GM12873 (cell line): ENCODE measurements at regions not wholly inside any gene's neighbourhood (a gene's known extent, or its start where the extent isn't known, plus 50 kb on each side); places are given as distances from the start of the nearest gene placed in this dataset.

ENCODE experiments used
- TF ChIP-seq, protein P1 (sequence below): IDR thresholded peaks from 2 replicates; pipeline ENCODE4 v1.5.1; 2012; ENCODE audit warnings: low read depth, mild to moderate bottlenecking, moderate library complexity, low read length, control low read depth; ENCODE audit not compliant: insufficient read depth; ENCODE audit errors: missing control alignments

DNA sequence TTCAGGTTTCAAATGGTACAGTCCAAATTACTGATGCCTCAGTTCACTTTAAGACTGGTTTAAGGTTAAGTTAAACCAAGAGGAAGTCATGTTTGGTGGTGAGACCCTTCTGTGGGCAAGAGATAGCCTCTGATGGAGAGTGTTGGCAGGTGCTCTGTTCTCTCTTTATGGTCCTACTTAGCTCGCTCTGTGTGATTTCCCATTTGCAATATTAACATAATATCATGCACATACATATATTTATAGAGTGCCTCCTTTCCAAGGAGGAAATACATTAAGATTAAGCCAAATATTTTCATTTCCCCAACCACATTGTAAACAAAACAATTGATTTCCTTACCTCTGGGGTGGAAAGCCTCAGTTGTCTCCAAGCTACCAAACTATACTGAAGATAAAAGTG lies 222.4 kb downstream of the PIK3C3 start:
- TF ChIP-seq, protein P1, sequence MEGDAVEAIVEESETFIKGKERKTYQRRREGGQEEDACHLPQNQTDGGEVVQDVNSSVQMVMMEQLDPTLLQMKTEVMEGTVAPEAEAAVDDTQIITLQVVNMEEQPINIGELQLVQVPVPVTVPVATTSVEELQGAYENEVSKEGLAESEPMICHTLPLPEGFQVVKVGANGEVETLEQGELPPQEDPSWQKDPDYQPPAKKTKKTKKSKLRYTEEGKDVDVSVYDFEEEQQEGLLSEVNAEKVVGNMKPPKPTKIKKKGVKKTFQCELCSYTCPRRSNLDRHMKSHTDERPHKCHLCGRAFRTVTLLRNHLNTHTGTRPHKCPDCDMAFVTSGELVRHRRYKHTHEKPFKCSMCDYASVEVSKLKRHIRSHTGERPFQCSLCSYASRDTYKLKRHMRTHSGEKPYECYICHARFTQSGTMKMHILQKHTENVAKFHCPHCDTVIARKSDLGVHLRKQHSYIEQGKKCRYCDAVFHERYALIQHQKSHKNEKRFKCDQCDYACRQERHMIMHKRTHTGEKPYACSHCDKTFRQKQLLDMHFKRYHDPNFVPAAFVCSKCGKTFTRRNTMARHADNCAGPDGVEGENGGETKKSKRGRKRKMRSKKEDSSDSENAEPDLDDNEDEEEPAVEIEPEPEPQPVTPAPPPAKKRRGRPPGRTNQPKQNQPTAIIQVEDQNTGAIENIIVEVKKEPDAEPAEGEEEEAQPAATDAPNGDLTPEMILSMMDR, result no peak

DNA sequence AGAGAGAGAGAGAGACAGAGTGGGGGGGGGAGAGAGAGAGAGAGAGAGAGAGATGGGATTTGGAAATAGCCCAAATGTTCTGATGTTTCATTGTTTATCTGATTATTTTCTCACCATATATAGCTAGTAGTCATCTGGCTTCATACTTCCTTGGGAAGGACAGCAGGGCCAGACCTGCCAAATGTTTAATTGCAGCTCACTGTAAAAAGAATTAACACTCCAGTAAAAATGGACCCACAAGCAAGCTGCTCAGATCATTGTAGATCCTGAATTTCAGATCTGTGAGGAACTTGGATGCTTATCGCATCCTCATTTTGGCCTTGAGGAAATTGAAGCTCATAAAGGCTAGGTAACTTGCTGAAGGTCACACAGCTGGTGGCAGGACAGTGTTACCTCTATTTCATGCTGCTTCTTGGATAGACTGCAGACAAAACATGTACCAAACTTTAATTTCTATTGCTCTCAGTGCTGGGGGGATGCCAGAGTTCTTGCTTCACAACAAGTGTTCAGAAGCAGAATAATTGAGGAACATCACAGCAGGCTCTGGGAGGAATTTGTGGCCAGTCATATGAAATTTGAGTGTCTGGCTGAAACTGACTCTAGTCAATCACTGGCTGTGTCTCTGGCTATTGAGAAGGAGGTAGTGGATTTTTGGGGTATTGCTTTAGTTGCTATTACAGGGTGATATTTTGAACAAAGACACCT lies 223.5 kb downstream of the PIK3C3 start:
- TF ChIP-seq, protein P1, result no peak

DNA sequence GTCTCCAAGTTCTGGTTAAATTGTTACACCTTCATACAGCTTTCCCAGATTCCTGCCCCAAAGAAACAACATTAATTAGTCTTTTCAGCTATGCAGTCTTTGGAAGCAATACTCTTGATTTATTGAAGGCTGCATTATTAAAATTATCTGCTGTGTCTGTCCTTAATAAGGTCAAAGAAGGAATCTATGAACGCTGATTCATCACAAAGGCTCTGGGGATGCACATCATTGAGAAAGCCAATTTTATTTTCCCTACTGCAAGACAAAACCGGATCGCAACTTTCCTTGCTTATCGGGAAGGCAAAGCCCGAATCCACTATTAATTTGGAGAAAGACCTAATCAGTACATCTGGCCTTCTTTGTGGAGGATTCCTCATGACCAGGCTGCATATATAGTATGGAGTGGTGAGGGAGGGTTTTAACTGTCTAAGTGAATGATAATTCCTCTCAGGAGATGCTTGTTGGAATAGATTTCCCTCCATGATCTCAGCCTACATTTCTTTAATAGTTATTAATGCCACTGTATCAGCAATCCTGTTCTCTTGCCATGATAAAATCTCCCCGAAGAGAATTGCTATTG lies 224.6 kb downstream of the PIK3C3 start:
- TF ChIP-seq, protein P1, result no peak

DNA sequence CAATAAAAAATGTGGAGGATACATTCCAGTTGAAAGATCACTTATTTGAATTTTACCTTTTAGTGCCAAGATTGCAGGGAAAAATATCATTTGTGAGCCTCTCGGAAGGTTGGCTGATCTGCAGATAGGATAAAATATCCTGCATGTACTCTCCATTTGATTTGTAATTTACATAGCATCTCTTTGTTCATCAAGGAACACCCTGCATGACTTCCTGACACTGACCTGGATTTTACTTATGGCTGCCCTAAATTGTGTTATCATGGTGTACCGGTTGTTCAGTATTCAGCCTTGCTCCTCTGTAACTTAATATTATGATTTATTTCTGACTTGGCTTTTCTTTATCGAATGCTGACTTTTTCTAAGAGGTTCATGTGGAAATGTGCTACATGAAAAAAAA lies 226.4 kb downstream of the PIK3C3 start:
- TF ChIP-seq, protein P1, result no peak

DNA sequence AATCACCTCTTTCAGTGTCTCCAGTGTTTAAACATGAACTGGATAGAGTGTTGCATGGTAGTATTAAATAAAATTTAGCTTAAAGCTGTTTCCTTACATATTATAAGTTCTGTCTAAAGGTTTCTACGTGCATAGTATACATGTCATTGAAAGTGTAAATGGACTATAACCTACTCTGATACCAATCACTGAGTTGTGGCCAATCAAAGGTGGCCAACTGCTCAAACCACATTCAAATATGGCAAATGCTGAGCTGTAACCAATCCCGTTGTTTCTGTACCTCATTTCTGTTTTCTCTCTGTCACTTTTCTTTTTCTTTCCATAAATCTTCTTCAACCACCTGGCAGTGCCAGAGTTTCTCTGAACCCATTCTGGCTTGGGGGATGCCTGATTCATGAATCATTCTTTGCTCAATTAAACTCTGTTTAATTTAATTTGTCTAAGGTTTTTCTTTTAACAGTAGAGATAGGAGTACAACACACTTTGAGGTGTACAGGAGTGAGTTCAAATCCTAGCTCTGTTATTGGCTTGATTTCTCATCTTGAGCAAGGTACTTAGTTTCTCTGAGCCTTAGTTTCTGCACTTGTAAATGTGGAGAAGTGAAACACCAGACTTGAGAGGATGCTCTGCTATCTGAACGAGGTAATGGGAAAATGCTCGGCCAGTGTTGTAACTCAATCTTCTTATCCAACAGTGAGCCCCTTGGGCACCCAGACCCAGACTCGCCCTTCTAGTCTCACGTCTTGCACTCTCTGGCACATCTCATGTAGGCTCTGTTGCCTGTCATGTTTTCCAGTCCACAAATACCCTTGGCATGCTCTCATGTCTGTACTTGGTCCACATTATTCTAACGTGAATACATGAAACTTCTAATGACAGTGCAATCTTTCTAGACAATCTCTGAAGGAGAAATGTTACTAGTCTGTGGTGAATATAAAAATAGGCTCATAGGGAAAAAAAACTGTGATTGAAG lies 228.0 kb downstream of the PIK3C3 start:
- TF ChIP-seq, protein P1, result no peak

DNA sequence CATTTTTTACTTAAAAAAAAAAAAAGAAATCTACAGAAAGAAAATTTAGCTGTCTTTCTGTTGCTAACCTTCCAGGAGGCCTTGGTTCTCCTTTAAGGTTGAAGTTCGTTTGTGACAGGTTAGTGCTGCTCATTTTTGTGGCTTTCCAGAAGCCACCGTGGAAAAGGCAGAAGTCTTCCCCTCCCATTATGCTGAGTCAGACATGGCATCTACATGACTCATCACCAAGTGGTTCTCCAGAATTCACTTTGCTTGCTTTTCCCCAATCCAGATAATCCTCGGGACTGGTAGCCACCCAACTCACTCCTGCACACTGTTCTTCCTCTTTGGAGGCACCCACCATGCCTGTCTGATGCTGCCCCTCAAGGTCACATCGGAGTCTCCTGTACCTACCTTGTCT lies 228.7 kb downstream of the PIK3C3 start:
- TF ChIP-seq, protein P1, result no peak
